HepG2 (cell line): ENCODE measurements at regions not wholly inside any gene's neighbourhood (a gene's known extent, or its start where the extent isn't known, plus 50 kb on each side); places are given as distances from the start of the nearest gene placed in this dataset.

Source experiments
- ADNP ChIP-seq: sonication (generic); formaldehyde crosslinking; IDR thresholded peaks from 2 replicates; pipeline ENCODE4 v1.4.0; 2020; ENCODE audit warnings: missing genetic modification reagents
- AHR ChIP-seq: IDR thresholded peaks from 2 replicates; pipeline ENCODE4 v1.6.1; 2018; ENCODE audit warnings: missing genetic modification reagents, missing compliant biosample characterization
- BRCA1 ChIP-seq: sonication (generic); formaldehyde crosslinking; IDR thresholded peaks from 2 replicates; pipeline ENCODE4 v1.4.0; 2020; ENCODE audit warnings: missing genetic modification reagents
- CBX1 ChIP-seq: IDR thresholded peaks from one replicate; pipeline ENCODE4 v1.6.1; 2016; ENCODE audit warnings: antibody characterized with exemption, low read depth
- CEBPB ChIP-seq: IDR thresholded peaks from 2 replicates; pipeline ENCODE4 v1.6.1; 2011; ENCODE audit warnings: low read depth, low read length, improper control_type of control experiment, borderline replicate concordance
- CSRNP2 ChIP-seq: sonication (generic); formaldehyde crosslinking; conservative IDR thresholded peaks from 2 replicates; pipeline ENCODE4 v1.8.0; 2022; ENCODE audit warnings: low read depth, missing genetic modification reagents
- CTCF ChIP-seq: sonication (generic); formaldehyde crosslinking; IDR thresholded peaks from 2 replicates; pipeline ENCODE4 v1.5.0; 2020; ENCODE audit warnings: mild to moderate bottlenecking, missing genetic modification reagents, moderate library complexity
- DR1 ChIP-seq: sonication (generic); formaldehyde crosslinking; IDR thresholded peaks from 2 replicates; pipeline ENCODE4 v1.8.0; 2021; ENCODE audit warnings: mild to moderate bottlenecking, missing genetic modification reagents, inconsistent platforms
- HHEX ChIP-seq: IDR thresholded peaks from 2 replicates; pipeline ENCODE4 v1.6.1; 2016; ENCODE audit warnings: control low read depth
- HMG20A ChIP-seq: IDR thresholded peaks from 2 replicates; pipeline ENCODE4 v1.6.1; 2016; ENCODE audit warnings: borderline replicate concordance
- HOXA7 ChIP-seq: sonication (generic); formaldehyde crosslinking; IDR thresholded peaks from 2 replicates; pipeline ENCODE4 v1.8.1; 2022; ENCODE audit warnings: mild to moderate bottlenecking, missing genetic modification reagents, moderate library complexity
- MXD3 ChIP-seq: IDR thresholded peaks from 2 replicates; pipeline ENCODE4 v1.6.1; 2016; ENCODE audit warnings: mild to moderate bottlenecking, missing biosample characterization, missing genetic modification reagents
- PAX8 ChIP-seq: sonication (generic); formaldehyde crosslinking; IDR thresholded peaks from 2 replicates; pipeline ENCODE4 v1.8.0; 2022; ENCODE audit warnings: mild to moderate bottlenecking, missing genetic modification reagents, borderline replicate concordance
- SOX13 ChIP-seq, 3 experiments: fragments of 450-650 bp in 1 of 3; sonication (generic) in 1 of 3; formaldehyde crosslinking in 1 of 3; IDR thresholded peaks in 2 of 3; conservative IDR thresholded peaks in 1 of 3; 2 replicates each; pipeline versions ENCODE4 v1.5.0 to v1.6.1; 2016 to 2020; ENCODE audit warnings: antibody characterized with exemption in 1 of 3, mild to moderate bottlenecking in 1 of 3, missing compliant biosample characterization in 1 of 3, missing genetic modification reagents in 1 of 3, moderate library complexity in 1 of 3
- SOX5 ChIP-seq: IDR thresholded peaks from 2 replicates; pipeline ENCODE4 v1.6.1; 2016; ENCODE audit warnings: borderline replicate concordance
- THAP11 ChIP-seq: IDR thresholded peaks from 2 replicates; pipeline ENCODE4 v1.6.1; 2016; ENCODE audit warnings: missing biosample characterization, missing genetic modification reagents
- ZBTB26 ChIP-seq: IDR thresholded peaks from 2 replicates; pipeline ENCODE4 v1.6.1; 2016; ENCODE audit warnings: missing compliant biosample characterization, missing genetic modification reagents, borderline replicate concordance
- ZFAT ChIP-seq: sonication (generic); formaldehyde crosslinking; conservative IDR thresholded peaks from 2 replicates; pipeline ENCODE4 v1.8.1; 2023; ENCODE audit warnings: missing genetic modification reagents, inconsistent platforms
- ZNF382 ChIP-seq: sonication (generic); formaldehyde crosslinking; IDR thresholded peaks from 2 replicates; pipeline ENCODE4 v1.5.0; 2020; ENCODE audit warnings: missing genetic modification reagents, mild to moderate bottlenecking, borderline replicate concordance
- ZNF451 ChIP-seq: sonication (generic); formaldehyde crosslinking; IDR thresholded peaks from 2 replicates; pipeline ENCODE4 v1.5.0; 2020; ENCODE audit warnings: mild to moderate bottlenecking, missing genetic modification reagents
- ZNF652 ChIP-seq: IDR thresholded peaks from 2 replicates; pipeline ENCODE4 v1.6.1; 2016; ENCODE audit warnings: low read depth, borderline replicate concordance
- ZNF674 ChIP-seq: sonication (generic); formaldehyde crosslinking; IDR thresholded peaks from 2 replicates; pipeline ENCODE4 v1.5.0; 2020; ENCODE audit warnings: low read depth, mild to moderate bottlenecking, missing genetic modification reagents
- ZNF841 ChIP-seq: sonication (generic); formaldehyde crosslinking; IDR thresholded peaks from 2 replicates; pipeline ENCODE4 v1.8.1; 2023; ENCODE audit warnings: missing genetic modification reagents, borderline replicate concordance
- ZSCAN9 ChIP-seq: IDR thresholded peaks from 2 replicates; pipeline ENCODE4 v1.6.1; 2016; ENCODE audit warnings: borderline replicate concordance
- ZUFSP ChIP-seq: sonication (generic); formaldehyde crosslinking; IDR thresholded peaks from 2 replicates; pipeline ENCODE4 v1.9.0; 2021; ENCODE audit warnings: missing genetic modification reagents, mild to moderate bottlenecking, borderline replicate concordance

GRCh38 chr2:16005816-16006536 is 65.6 kb downstream of the MYCN start (continued):
- no peak for TF ChIP-seq PAX8 (CRISPR knock-in tag)
- TF ChIP-seq ZSCAN9 (CRISPR knock-in tag): no peak
- 0 out of 2 replicates have a peak, but pooled peaks have one; percentile 38 for TF ChIP-seq AHR (CRISPR knock-in tag)
- 0 out of 2 replicates have a peak, but pooled peaks have one; percentile 12 for TF ChIP-seq HHEX (CRISPR knock-in tag)
- no peak for TF ChIP-seq DR1 (CRISPR knock-in tag)
- TF ChIP-seq CBX1: peak; percentile 35
- TF ChIP-seq CEBPB: peak; percentile 93
- TF ChIP-seq ZNF382 (CRISPR knock-in tag): no peak
- TF ChIP-seq CTCF (CRISPR knock-in tag): no peak
- no peak for TF ChIP-seq ZBTB26 (CRISPR knock-in tag)
- TF ChIP-seq THAP11 (CRISPR knock-in tag): 0 out of 2 replicates have a peak, but pooled peaks have one; percentile 21
- no peak for TF ChIP-seq ADNP
- no peak for TF ChIP-seq SOX13 (IDR thresholded peaks at IDR 0.05)
- TF ChIP-seq SOX13 (CRISPR knock-in tag; conservative IDR thresholded peaks at IDR 0.05 in 1 of 2, IDR thresholded peaks at IDR 0.05 in 1 of 2): peak in 1 of 2 experiments; percentile 55; a peak in 2 of 4 replicates
- no peak for TF ChIP-seq ZNF451 (CRISPR knock-in tag)
- TF ChIP-seq ZNF652 (CRISPR knock-in tag): no peak
- TF ChIP-seq ZUFSP: no peak
- TF ChIP-seq CSRNP2 (CRISPR knock-in tag): no peak
- no peak for TF ChIP-seq ZNF841 (CRISPR knock-in tag)
- no peak for TF ChIP-seq MXD3 (CRISPR knock-in tag)
- peak; percentile 83 for TF ChIP-seq SOX5
- no peak for TF ChIP-seq ZNF674 (CRISPR knock-in tag)
- no peak for TF ChIP-seq BRCA1
- no peak for TF ChIP-seq ZFAT (CRISPR knock-in tag)
- TF ChIP-seq HMG20A: peak; percentile 61; the same call in 1 of the 2 replicates
- no peak for TF ChIP-seq HOXA7
